ENCODE measurements at regions not wholly inside any gene's neighbourhood (a gene's known extent, or its start where the extent isn't known, plus 50 kb on each side); places are given as distances from the start of the nearest gene placed in this dataset.

- H3K4me3 ChIP-seq (ENCODE audit: low read depth, low read length), result no peak overlapping the region
- TF ChIP-seq CTCF (IDR thresholded peaks at IDR 0.05; ENCODE audit: insufficient read depth, low read length), result no peak
- DNase-seq (ENCODE audit: low read depth), result no peak
Observed at GRCh38 chr12:125492354-125493270, 427.4 kb downstream of the AACS start.

- DNase-seq (ENCODE audit: low read depth), result no peak
- H3K4me3 ChIP-seq (ENCODE audit: low read depth, low read length), result no peak overlapping the region
- TF ChIP-seq CTCF (IDR thresholded peaks at IDR 0.05; ENCODE audit: insufficient read depth, low read length), result no peak
Observed at GRCh38 chr12:125493704-125494308, 428.6 kb downstream of the AACS start.

GRCh38 chr12:125503128-125503527 lies 437.9 kb downstream of the AACS start:
- DNase-seq (ENCODE audit: low read depth), result no peak
- no peak for TF ChIP-seq CTCF (IDR thresholded peaks at IDR 0.05; ENCODE audit: insufficient read depth, low read length)
- no peak overlapping the region for H3K4me3 ChIP-seq (ENCODE audit: low read depth, low read length)

- no peak for DNase-seq (ENCODE audit: low read depth)
- no peak for TF ChIP-seq CTCF (IDR thresholded peaks at IDR 0.05; ENCODE audit: insufficient read depth, low read length)
Observed at GRCh38 chr12:125509195-125509594, 444.0 kb downstream of the AACS start.

GRCh38 chr12:125512541-125513298 lies 447.5 kb downstream of the AACS start:
- H3K4me3 ChIP-seq (ENCODE audit: low read depth, low read length), result no peak overlapping the region
- TF ChIP-seq CTCF (IDR thresholded peaks at IDR 0.05; ENCODE audit: insufficient read depth, low read length), result no peak
- DNase-seq (ENCODE audit: low read depth), result no peak

More at GRCh38 chr12:125509195-125509594, 444.0 kb downstream of the AACS start:
- H3K4me3 ChIP-seq (ENCODE audit: low read depth, low read length), result no peak overlapping the region

GRCh38 chr12:125515887-125516286 lies 450.7 kb downstream of the AACS start:
- no peak for DNase-seq (ENCODE audit: low read depth)
- no peak for TF ChIP-seq CTCF (IDR thresholded peaks at IDR 0.05; ENCODE audit: insufficient read depth, low read length)

More at GRCh38 chr12:125515887-125516286, 450.7 kb downstream of the AACS start:
- H3K4me3 ChIP-seq (ENCODE audit: low read depth, low read length), result no peak overlapping the region

Data from fibroblast of the aortic adventitia (primary cell).